HG02759 (cell line): ENCODE measurements at regions not wholly inside any gene's neighbourhood (a gene's known extent, or its start where the extent isn't known, plus 50 kb on each side); places are given as distances from the start of the nearest gene placed in this dataset.
"Not testable (repeated sequence)": the region's sequence is repeated elsewhere in the genome, so short reads cannot be mapped to it uniquely, and the experiment has no call there.

Experiments used
- ATAC-seq: cut with Tn5 transposase; IDR thresholded peaks from one replicate; pipeline ENCODE4 v1.9.1; 2021; ENCODE audit warnings: mild to moderate bottlenecking, moderate library complexity; ENCODE audit not compliant: unreplicated experiment

GRCh38 chr9:19895578-19895977 is 106.7 kb upstream of the SLC24A2 start:
- not testable (repeated sequence) for ATAC-seq

- no peak for ATAC-seq
These were observed 106.2 kb upstream of the SLC24A2 start for GRCh38 chr9:19895006-19895405.

- ATAC-seq: no peak
These were observed 96.8 kb upstream of the SLC24A2 start for GRCh38 chr9:19885608-19886007.

- ATAC-seq: no peak
These were observed 90.2 kb upstream of the SLC24A2 start for GRCh38 chr9:19879062-19879461.

GRCh38 chr9:19876569-19877316 is 87.9 kb upstream of the SLC24A2 start:
- no peak for ATAC-seq

GRCh38 chr9:19875291-19875920 is 86.6 kb upstream of the SLC24A2 start:
- no peak for ATAC-seq

GRCh38 chr9:19873188-19873587 is 84.4 kb upstream of the SLC24A2 start:
- not testable (repeated sequence) for ATAC-seq

- ATAC-seq: no peak
These were observed 82.2 kb upstream of the SLC24A2 start for GRCh38 chr9:19870988-19871387.

GRCh38 chr9:19840953-19841352 is 52.1 kb upstream of the SLC24A2 start:
- no peak for ATAC-seq
